IPS-20b (cell line): ENCODE measurements at regions not wholly inside any gene's neighbourhood (a gene's known extent, or its start where the extent isn't known, plus 50 kb on each side); places are given as distances from the start of the nearest gene placed in this dataset.

Experiments used
- H3K27ac ChIP-seq: one replicate; pipeline ENCODE4 v1.5.1; 2013; ENCODE audit warnings: low read length
- H3K27me3 ChIP-seq: 2 replicates; pipeline ENCODE4 v1.6.1; 2013; ENCODE audit warnings: mild to moderate bottlenecking, low read length, inconsistent platforms; ENCODE audit not compliant: insufficient read depth
- H3K36me3 ChIP-seq: 2 replicates; pipeline ENCODE4 v1.6.1; 2013; ENCODE audit warnings: low read depth, mild to moderate bottlenecking, inconsistent platforms, low read length, moderate library complexity; ENCODE audit not compliant: insufficient read depth
- H3K4me1 ChIP-seq: 2 replicates; pipeline ENCODE4 v1.6.1; 2013; ENCODE audit warnings: mild to moderate bottlenecking, control low read depth, inconsistent platforms, low read length, moderate library complexity; ENCODE audit not compliant: insufficient read depth
- H3K4me3 ChIP-seq: 2 replicates; pipeline ENCODE4 v1.5.1; 2013; ENCODE audit warnings: mild to moderate bottlenecking, low read length, inconsistent platforms
- H3K9ac ChIP-seq: 2 replicates; pipeline ENCODE4 v1.6.1; 2013; ENCODE audit warnings: low read depth, mild to moderate bottlenecking, inconsistent platforms, low read length, moderate library complexity
- H3K9me3 ChIP-seq: 2 replicates; pipeline ENCODE4 v1.6.1; 2013; ENCODE audit warnings: mild to moderate bottlenecking, low read depth, low read length, inconsistent platforms; ENCODE audit not compliant: insufficient read depth

GRCh38 chr5:103330875-103331274 lies 72.3 kb downstream of the MACIR start:
- Histone ChIP-seq H3K9ac (no peak overlapping the region), H3K36me3 (no peaks in the 10 kb centered on the region), H3K27me3 (no peaks in the 10 kb centered on the region), H3K4me3 (no peak overlapping the region), H3K9me3 (no peaks in the 10 kb centered on the region), H3K27ac (no peak overlapping the region), H3K4me1 (no peaks in the 10 kb centered on the region)
